ENCODE measurements at regions not wholly inside any gene's neighbourhood (a gene's known extent, or its start where the extent isn't known, plus 50 kb on each side); places are given as distances from the start of the nearest gene placed in this dataset.
"Not testable (repeated sequence)": the region's sequence is repeated elsewhere in the genome, so short reads cannot be mapped to it uniquely, and the experiment has no call there.

- no peak for DNase-seq
Measured at GRCh38 chr10:23755556-23755955, 316.7 kb downstream of the OTUD1 start.

- no peak for DNase-seq
Measured at GRCh38 chr10:23768281-23768680, 329.4 kb downstream of the OTUD1 start.

- no peak for DNase-seq
Measured at GRCh38 chr10:23777153-23777552, 338.3 kb downstream of the OTUD1 start.

- DNase-seq = no peak
Measured at GRCh38 chr10:23779301-23779700, 340.4 kb downstream of the OTUD1 start.

- no peak for DNase-seq
Measured at GRCh38 chr10:23780331-23780730, 341.5 kb downstream of the OTUD1 start.

- no peak for DNase-seq
Measured at GRCh38 chr10:23786594-23786993, 347.7 kb downstream of the OTUD1 start.

- no peak for DNase-seq
Measured at GRCh38 chr10:23793577-23793976, 354.7 kb downstream of the OTUD1 start.

GRCh38 chr10:23797452-23797851 is 358.6 kb downstream of the OTUD1 start:
- not testable (repeated sequence) for DNase-seq

GRCh38 chr10:23804125-23804524 is 365.2 kb downstream of the OTUD1 start:
- no peak for DNase-seq

GRCh38 chr10:23813687-23814086 is 374.8 kb downstream of the OTUD1 start:
- DNase-seq = no peak

- no peak for DNase-seq
Measured at GRCh38 chr10:23818484-23818883, 379.6 kb downstream of the OTUD1 start.

- DNase-seq = no peak
Measured at GRCh38 chr10:23820792-23821191, 381.9 kb downstream of the OTUD1 start.

- no peak for DNase-seq
Measured at GRCh38 chr10:23824822-23825221, 384.1 kb upstream of the KIAA1217 start.

GRCh38 chr10:23826421-23826820 is 382.5 kb upstream of the KIAA1217 start:
- no peak for DNase-seq

GRCh38 chr10:23829556-23829955 is 379.4 kb upstream of the KIAA1217 start:
- DNase-seq = no peak

- DNase-seq = no peak
Measured at GRCh38 chr10:23834091-23834490, 374.8 kb upstream of the KIAA1217 start.

- DNase-seq = no peak
Measured at GRCh38 chr10:23850631-23851030, 358.3 kb upstream of the KIAA1217 start.

GRCh38 chr10:23859598-23859997 is 349.3 kb upstream of the KIAA1217 start:
- DNase-seq = no peak

GRCh38 chr10:23864631-23865147 is 344.2 kb upstream of the KIAA1217 start:
- DNase-seq = no peak

- not testable (repeated sequence) for DNase-seq
Measured at GRCh38 chr10:23866985-23867384, 342.0 kb upstream of the KIAA1217 start.

- no peak for DNase-seq
Measured at GRCh38 chr10:23868121-23868520, 340.8 kb upstream of the KIAA1217 start.

GRCh38 chr10:23869548-23869947 is 339.4 kb upstream of the KIAA1217 start:
- no peak for DNase-seq

GRCh38 chr10:23869996-23870395 is 338.9 kb upstream of the KIAA1217 start:
- DNase-seq = no peak

- no peak for DNase-seq
Measured at GRCh38 chr10:23870651-23871610, 338.0 kb upstream of the KIAA1217 start.

Data from skin of body (tissue), 1 donor.